ENCODE measurements at regions not wholly inside any gene's neighbourhood (a gene's known extent, or its start where the extent isn't known, plus 50 kb on each side); places are given as distances from the start of the nearest gene placed in this dataset.

DNA sequence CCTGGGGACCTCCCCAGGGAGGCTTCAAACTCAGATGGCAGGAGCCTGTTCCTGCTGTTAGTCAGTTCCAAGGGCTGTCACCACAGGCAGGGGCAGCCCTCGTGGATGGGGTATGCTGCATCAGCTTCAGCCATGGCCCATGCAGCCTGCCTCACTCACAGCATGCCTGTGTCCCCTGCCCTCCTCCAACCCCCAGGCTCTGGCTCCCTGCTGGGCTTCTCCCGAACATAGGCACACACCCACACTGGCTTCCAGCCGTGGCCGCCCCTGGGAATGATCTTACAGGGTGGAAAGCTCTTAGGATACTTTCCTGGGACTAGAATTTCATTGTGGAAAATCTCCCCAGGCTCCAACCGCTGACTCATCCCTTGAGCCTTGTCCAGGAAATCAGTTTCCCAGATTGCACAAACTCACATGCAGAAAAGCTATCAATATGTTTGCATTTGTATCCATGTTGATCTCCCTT lies 163.8 kb downstream of the SEC61B start:
- FAIRE-seq (no peak), DNase-seq (ENCODE audit: insufficient read length) (no peak)
- TF ChIP-seq POLR2AphosphoS5 (IDR thresholded peaks at IDR 0.05; ENCODE audit: low read depth, low read length) (no peak), TAF1 (IDR thresholded peaks at IDR 0.05; ENCODE audit: borderline replicate concordance, low read depth, low read length) (no peak), POLR2A (IDR thresholded peaks at IDR 0.05; ENCODE audit: low read depth, low read length) (no peak)

DNA sequence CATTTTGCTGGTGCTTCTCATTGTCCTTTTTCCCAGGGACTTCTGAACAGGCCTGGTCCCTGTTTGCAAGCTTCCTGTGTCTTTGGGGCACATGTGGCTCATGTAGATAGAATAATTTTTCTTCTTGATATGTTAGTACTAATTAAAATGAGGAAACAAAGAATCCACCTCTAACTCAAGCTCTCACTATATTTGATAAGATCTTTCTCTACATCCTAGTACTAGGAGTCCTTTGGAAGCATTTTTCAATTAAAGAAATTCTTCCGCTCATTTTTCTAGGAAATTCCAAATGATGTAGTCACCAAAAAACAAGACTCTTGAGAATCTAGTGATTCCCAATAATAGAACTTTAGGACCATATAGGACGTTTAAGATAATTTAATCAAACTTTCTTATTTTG lies 165.3 kb downstream of the SEC61B start:
- no peak for DNase-seq (ENCODE audit: insufficient read length)

DNA sequence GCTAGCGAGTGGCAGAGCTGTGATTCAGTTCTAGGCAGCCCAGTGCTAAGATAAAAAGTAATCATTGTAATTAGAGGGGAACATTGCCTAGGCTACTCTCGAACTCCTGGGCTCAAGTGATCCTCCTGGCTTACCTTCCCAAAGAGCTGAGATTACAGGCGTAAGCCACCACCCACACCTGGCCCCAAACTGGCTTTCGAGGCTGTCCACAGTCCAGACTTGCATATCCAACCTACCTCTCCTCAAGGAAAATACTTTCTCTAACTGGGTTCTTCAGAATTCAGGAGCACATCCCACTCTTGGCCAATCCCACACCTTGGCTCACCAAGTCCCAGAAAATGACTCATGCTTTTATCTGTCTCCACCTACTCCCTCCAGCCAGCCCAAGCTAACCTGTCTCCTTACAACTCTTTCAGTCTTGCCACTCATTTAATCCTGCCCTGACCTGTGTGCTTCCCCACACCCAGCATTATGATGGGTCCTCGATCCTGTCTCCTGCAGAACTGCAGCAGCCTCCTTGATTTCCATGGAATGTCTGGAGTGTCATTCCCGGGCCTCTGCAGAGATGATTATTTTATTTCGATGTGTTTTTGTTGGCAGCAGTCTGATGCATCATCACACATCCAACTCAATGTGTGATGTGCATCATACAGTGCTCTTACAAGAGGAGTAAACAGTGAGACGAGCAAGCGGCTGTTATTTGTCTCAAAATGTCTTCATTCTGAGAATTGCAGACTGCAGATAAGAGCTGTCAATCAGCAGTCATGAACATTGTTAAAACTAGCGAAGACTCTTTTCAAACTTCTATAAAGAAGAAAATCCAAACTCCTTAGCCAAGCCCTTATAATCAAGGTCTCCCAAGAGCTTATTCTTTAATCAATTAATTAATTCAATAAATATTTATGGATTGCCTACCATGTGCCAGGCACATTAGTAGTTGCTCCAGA lies 167.3 kb downstream of the SEC61B start:
- TF ChIP-seq POLR2A (IDR thresholded peaks at IDR 0.05; ENCODE audit: low read depth, low read length) (no peak), TAF1 (IDR thresholded peaks at IDR 0.05; ENCODE audit: borderline replicate concordance, low read depth, low read length) (no peak), POLR2AphosphoS5 (IDR thresholded peaks at IDR 0.05; ENCODE audit: low read depth, low read length) (no peak)
- DNase-seq (ENCODE audit: insufficient read length) (no peak), FAIRE-seq (no peak)

More for the DNA sequence above, 165.3 kb downstream of the SEC61B start:
- TF ChIP-seq TAF1 (IDR thresholded peaks at IDR 0.05; ENCODE audit: borderline replicate concordance, low read depth, low read length) = no peak
- TF ChIP-seq POLR2AphosphoS5 (IDR thresholded peaks at IDR 0.05; ENCODE audit: low read depth, low read length) = no peak
- TF ChIP-seq POLR2A (IDR thresholded peaks at IDR 0.05; ENCODE audit: low read depth, low read length) = no peak
- FAIRE-seq = no peak

DNA sequence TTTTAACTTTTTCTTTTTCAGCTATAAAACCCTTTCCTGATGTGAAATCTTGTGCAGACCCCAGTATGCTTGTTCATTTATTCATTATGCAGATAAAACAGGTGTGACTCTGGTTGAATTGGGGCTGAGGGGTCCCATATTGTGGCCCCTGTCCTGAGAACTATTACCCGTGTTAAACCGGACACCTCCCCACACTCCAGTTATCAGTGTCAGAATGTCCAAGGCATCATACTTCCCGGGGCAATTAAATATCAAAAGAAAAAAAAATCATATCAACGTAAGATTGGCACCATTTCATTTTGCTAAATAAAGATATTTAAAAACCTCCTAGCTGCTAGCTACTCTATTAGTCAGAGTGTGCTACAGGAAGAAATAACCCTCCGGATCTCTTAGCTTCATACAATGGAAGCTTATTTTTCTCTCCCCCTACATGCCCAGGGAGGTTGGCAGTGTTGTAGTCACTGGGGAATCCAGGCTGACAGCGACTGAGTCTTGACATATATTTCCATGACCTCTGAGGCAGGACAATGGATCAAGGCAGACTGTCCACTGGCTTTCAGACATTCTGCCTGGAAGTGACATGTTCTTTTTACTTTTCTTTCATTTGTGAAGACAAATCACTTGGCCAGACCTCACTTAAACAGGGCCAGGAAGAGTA lies 170.0 kb downstream of the SEC61B start:
- FAIRE-seq (no peak), DNase-seq (ENCODE audit: insufficient read length) (no peak)
- TF ChIP-seq POLR2AphosphoS5 (IDR thresholded peaks at IDR 0.05; ENCODE audit: low read depth, low read length) (no peak), POLR2A (IDR thresholded peaks at IDR 0.05; ENCODE audit: low read depth, low read length) (no peak), TAF1 (IDR thresholded peaks at IDR 0.05; ENCODE audit: borderline replicate concordance, low read depth, low read length) (no peak)

DNA sequence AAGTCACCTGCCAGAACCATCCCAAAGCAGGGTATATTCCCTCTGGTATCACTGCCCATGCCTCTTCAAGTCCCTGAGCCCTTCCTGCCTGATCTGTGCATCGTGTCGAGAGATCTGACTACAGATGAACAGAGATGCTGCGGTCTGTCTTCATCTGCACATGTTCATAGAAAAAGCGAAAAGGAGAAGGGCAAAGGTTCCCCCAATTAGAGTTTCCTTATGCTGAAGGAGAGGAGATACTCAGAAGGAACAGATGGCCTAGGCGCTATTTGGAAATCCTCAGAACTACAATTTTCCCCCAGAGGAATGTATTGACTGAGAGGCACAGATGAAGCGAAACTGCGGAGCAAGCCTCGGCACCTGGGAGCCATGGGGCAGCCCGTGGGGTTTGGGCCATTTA lies 170.9 kb downstream of the SEC61B start:
- DNase-seq (ENCODE audit: insufficient read length) (no peak), FAIRE-seq (no peak)
- TF ChIP-seq POLR2A (IDR thresholded peaks at IDR 0.05; ENCODE audit: low read depth, low read length) = no peak
- no peak for TF ChIP-seq POLR2AphosphoS5 (IDR thresholded peaks at IDR 0.05; ENCODE audit: low read depth, low read length)
- no peak for TF ChIP-seq TAF1 (IDR thresholded peaks at IDR 0.05; ENCODE audit: borderline replicate concordance, low read depth, low read length)

DNA sequence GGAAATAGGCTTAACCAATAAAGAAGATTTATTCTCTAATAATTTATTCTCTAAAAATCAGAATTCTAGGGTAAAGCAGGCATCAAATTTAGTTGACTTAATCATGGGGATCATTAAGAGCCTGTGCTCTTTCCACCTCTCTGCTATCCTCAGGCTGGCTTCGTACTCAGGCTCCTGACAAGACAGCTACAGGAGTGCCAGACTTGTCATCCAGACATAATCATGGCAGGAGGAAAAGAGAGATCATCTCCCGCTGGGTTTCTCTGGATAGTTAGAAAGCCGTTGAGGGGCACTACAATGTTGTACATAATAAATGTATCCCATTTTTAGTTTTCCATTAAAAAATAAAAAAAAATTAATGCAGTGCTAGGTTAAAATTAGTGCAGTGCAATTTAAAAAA lies 171.9 kb downstream of the SEC61B start:
- no peak for FAIRE-seq

DNA sequence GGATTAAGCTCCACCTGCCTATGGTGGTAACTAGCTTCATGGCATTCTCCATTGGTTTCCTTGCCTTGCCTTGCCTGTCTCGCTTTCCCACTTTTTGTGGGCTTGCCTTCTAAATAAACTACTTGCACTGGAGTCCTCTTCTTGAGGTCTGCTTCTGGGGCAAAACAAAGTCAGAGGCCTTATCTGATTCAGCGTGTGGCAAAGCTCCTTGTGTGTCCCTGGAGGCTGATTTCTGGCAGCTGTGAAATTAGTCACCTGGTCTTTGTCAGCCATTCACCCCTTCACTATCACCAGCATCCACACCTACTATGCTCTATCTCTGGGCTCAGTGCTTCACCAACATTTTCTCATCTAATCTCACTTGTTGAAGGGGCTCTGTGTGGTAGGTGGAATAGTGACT lies 176.2 kb downstream of the SEC61B start:
- no peak for DNase-seq (ENCODE audit: insufficient read length)
- no peak for TF ChIP-seq POLR2AphosphoS5 (IDR thresholded peaks at IDR 0.05; ENCODE audit: low read depth, low read length)
- TF ChIP-seq TAF1 (IDR thresholded peaks at IDR 0.05; ENCODE audit: borderline replicate concordance, low read depth, low read length) = no peak
- no peak for TF ChIP-seq POLR2A (IDR thresholded peaks at IDR 0.05; ENCODE audit: low read depth, low read length)
- no peak for FAIRE-seq

More for the DNA sequence above, 171.9 kb downstream of the SEC61B start:
- no peak for DNase-seq (ENCODE audit: insufficient read length)
- TF ChIP-seq TAF1 (IDR thresholded peaks at IDR 0.05; ENCODE audit: borderline replicate concordance, low read depth, low read length) (no peak), POLR2AphosphoS5 (IDR thresholded peaks at IDR 0.05; ENCODE audit: low read depth, low read length) (no peak), POLR2A (IDR thresholded peaks at IDR 0.05; ENCODE audit: low read depth, low read length) (no peak)

DNA sequence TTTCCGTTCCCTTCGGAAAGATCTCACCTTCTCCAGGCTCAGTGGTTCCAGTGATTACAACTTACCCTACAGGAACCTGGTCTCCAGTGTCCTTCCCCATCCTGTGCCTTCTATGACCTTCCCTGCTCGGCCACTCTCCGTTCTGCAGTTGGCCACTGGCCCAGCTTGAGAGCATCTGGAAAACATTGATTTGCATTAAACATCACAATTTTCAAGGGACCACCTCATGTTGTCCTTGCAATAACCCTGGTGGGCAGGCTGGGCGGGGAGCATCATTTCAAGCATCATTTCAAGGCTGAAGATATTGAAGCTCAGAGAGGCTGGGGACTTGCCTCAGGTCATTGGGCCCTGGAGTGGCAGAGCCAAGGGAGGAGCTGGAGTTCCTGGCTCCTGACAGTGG lies 177.4 kb downstream of the SEC61B start:
- no peak for DNase-seq (ENCODE audit: insufficient read length)
- no peak for FAIRE-seq
- no peak for TF ChIP-seq POLR2A (IDR thresholded peaks at IDR 0.05; ENCODE audit: low read depth, low read length)
- TF ChIP-seq POLR2AphosphoS5 (IDR thresholded peaks at IDR 0.05; ENCODE audit: low read depth, low read length) = no peak

DNA sequence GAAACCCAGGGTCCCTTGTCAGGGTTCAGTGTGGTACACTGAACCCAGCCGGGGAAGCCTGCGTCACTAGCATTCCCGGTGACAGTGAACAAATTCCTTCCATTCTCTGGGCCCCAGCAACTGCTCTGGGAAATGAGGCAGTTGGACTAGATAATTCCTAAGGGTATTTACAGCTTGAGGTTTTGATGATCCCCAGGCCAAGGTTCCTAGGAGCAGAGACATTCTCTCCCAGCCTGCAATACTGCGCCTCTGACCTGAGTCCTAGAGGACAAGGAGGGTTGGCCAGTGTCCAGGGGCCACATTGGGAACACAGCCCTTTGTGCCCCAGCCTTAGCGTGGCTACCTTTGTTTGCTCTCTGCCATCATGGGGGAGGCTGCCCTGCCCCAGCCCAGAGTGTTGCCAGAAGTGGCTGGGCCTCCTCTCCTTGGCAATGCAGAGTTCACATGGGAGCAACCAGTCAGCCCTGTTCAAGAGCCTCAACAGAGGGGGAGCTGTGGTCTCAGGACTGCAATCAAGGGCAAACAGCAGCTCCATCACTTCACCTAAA lies 178.2 kb downstream of the SEC61B start:
- DNase-seq (ENCODE audit: insufficient read length) (no peak), FAIRE-seq (no peak)

DNA sequence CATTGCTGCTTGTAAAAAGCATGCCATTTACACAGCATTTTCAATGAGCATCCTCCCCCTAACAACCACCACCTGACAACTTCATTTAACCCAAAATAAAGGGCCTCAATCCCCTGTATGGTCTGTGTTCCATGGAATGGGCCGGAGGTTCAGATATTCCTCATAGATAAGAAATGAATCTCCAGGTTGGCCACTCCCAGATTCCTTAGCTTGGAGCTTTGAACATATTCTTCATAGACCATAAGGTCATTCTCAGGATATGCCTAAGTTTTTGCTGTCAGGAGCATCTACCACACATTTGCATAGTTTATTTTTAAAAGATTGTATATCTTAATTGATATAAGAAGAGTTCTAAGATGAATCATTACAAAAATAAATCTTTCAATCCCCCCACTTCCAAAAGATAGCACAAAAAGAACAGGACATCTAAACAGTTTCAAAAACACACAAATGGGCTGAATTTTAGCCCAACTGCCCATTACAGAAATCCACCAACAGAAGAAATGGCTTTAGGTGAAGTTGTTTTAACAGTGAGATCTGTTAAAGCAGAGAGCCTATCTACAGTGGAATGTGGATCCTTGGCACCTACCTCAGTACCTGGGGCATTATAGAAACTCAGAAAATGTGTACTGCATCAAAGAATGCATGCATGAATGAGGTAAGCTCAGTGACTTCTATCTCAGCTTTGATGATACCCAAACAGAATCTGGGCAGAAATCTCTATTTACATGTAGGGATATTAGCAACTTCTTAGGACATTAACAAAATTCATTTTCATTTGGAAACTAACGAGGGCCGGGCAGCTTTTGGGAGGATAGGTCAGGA lies 179.8 kb downstream of the SEC61B start:
- TF ChIP-seq TAF1 (IDR thresholded peaks at IDR 0.05; ENCODE audit: borderline replicate concordance, low read depth, low read length) = no peak
- no peak for TF ChIP-seq POLR2A (IDR thresholded peaks at IDR 0.05; ENCODE audit: low read depth, low read length)
- no peak for TF ChIP-seq POLR2AphosphoS5 (IDR thresholded peaks at IDR 0.05; ENCODE audit: low read depth, low read length)
- no peak for FAIRE-seq
- DNase-seq (ENCODE audit: insufficient read length) = no peak

More for the DNA sequence above, 178.2 kb downstream of the SEC61B start:
- TF ChIP-seq TAF1 (IDR thresholded peaks at IDR 0.05; ENCODE audit: borderline replicate concordance, low read depth, low read length) (no peak), POLR2A (IDR thresholded peaks at IDR 0.05; ENCODE audit: low read depth, low read length) (no peak), POLR2AphosphoS5 (IDR thresholded peaks at IDR 0.05; ENCODE audit: low read depth, low read length) (no peak)

DNA sequence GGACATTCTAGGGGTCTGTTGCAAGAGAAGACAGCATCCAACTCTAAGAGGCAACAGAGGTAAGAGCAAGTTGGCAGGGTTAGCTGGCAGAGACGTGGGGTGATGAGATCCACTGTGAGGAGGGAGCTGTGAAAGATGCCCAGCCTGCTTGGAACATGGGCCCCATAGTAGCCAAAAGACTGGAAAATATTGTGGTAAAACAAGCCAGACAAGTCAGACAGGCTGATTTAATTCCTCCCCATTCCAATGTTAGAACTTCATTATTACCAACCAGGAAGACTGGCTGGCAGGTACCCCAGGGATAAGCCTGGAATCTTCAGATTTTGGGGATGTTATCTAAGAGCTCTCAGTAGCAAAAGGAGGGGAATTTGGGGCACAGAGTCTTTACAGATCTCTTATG lies 181.3 kb downstream of the SEC61B start:
- FAIRE-seq = no peak
- no peak for DNase-seq (ENCODE audit: insufficient read length)
- TF ChIP-seq POLR2A (IDR thresholded peaks at IDR 0.05; ENCODE audit: low read depth, low read length) (no peak), TAF1 (IDR thresholded peaks at IDR 0.05; ENCODE audit: borderline replicate concordance, low read depth, low read length) (no peak), POLR2AphosphoS5 (IDR thresholded peaks at IDR 0.05; ENCODE audit: low read depth, low read length) (no peak)
